Stimulated activated CD4-positive, alpha-beta T cell treated with anti-CD3 and anti-CD28 coated beads, Interleukin-15, amount 100 ng/mL, for 48 hours (primary cell): ENCODE measurements at regions not wholly inside any gene's neighbourhood (a gene's known extent, or its start where the extent isn't known, plus 50 kb on each side); places are given as distances from the start of the nearest gene placed in this dataset.

ENCODE experiments used
- DNase-seq, 2 donors: peaks; one replicate each; pipeline ENCODE4 v3.0.0-alpha.2; 2020; ENCODE audit warnings: low read depth in 2 of 2

GRCh38 chr4:112894480-112894879 is 155.0 kb upstream of the ANK2 start:
- DNase-seq, result no peak

GRCh38 chr4:112894951-112895350 is 154.5 kb upstream of the ANK2 start:
- DNase-seq, result no peak

GRCh38 chr4:112895811-112896608 is 153.4 kb upstream of the ANK2 start:
- no peak for DNase-seq

GRCh38 chr4:112896609-112897190 is 152.8 kb upstream of the ANK2 start:
- no peak for DNase-seq

GRCh38 chr4:112897543-112897942 is 151.9 kb upstream of the ANK2 start:
- DNase-seq, result no peak

- DNase-seq, result no peak
Measured at GRCh38 chr4:112898357-112899141, 150.9 kb upstream of the ANK2 start.

- DNase-seq, result no peak
Measured at GRCh38 chr4:112900416-112900815, 149.0 kb upstream of the ANK2 start.

GRCh38 chr4:112901962-112902411 is 147.5 kb upstream of the ANK2 start:
- no peak for DNase-seq

- DNase-seq, result no peak
Measured at GRCh38 chr4:112905728-112906127, 143.7 kb upstream of the ANK2 start.

- DNase-seq, result no peak
Measured at GRCh38 chr4:112908511-112908910, 140.9 kb upstream of the ANK2 start.

GRCh38 chr4:112910109-112910736 is 139.2 kb upstream of the ANK2 start:
- no peak for DNase-seq

- DNase-seq, result no peak
Measured at GRCh38 chr4:112916868-112917267, 132.6 kb upstream of the ANK2 start.

- DNase-seq, result no peak
Measured at GRCh38 chr4:112923516-112923915, 125.9 kb upstream of the ANK2 start.

- no peak for DNase-seq
Measured at GRCh38 chr4:112926819-112927218, 122.6 kb upstream of the ANK2 start.

- DNase-seq, result no peak
Measured at GRCh38 chr4:112927544-112927943, 121.9 kb upstream of the ANK2 start.

GRCh38 chr4:112931001-112931400 is 118.5 kb upstream of the ANK2 start:
- no peak for DNase-seq

GRCh38 chr4:112933790-112934189 is 115.7 kb upstream of the ANK2 start:
- no peak for DNase-seq

GRCh38 chr4:112938461-112939058 is 110.9 kb upstream of the ANK2 start:
- DNase-seq, result no peak

- DNase-seq, result no peak
Measured at GRCh38 chr4:112939901-112940300, 109.6 kb upstream of the ANK2 start.

GRCh38 chr4:112940336-112940735 is 109.1 kb upstream of the ANK2 start:
- DNase-seq, result no peak

- no peak for DNase-seq
Measured at GRCh38 chr4:112942077-112942476, 107.4 kb upstream of the ANK2 start.

GRCh38 chr4:112942997-112943396 is 106.5 kb upstream of the ANK2 start:
- DNase-seq, result no peak
